Pancreas (tissue), 10 donors: ENCODE measurements at regions not wholly inside any gene's neighbourhood (a gene's known extent, or its start where the extent isn't known, plus 50 kb on each side); places are given as distances from the start of the nearest gene placed in this dataset.

ENCODE experiments used
- ATAC-seq, 4 donors: fragments of 200-7000 bp; cut with Tn5 transposase; one replicate each; pipeline versions ENCODE4 v1.8.0 to v1.9.1; 2020; ENCODE audit warnings: mild to moderate bottlenecking in 4 of 4, moderate library complexity in 4 of 4
- DNase-seq, 6 donors: peaks; one replicate each; pipeline ENCODE4 v3.0.0-alpha.2; 2020
- FAIRE-seq: peaks from 2 replicates; lab custom pipeline; 2012; peaks lifted over from hg19 to GRCh38; lab: Jason Lieb, UNC
- H3K27ac ChIP-seq, 4 donors: fragments of 200-600 bp; sonication (generic); 1 replicate in 3 of 4; 2 replicates in 1 of 4; pipeline versions ENCODE4 v1.5.0 to v1.8.0; 2020
- H3K27me3 ChIP-seq, 4 donors: fragments of 200-600 bp; one replicate each; pipeline ENCODE4 v1.8.0; 2021
- H3K36me3 ChIP-seq, 3 donors: fragments of 200-600 bp; sonication (generic) in 1 of 3; one replicate each; pipeline versions ENCODE4 v1.5.0 to v1.8.0; 2020 to 2021
- H3K4me1 ChIP-seq, 3 donors: fragments of 200-600 bp; one replicate each; pipeline ENCODE4 v1.8.0; 2021
- H3K4me3 ChIP-seq, 4 donors: fragments of 200-600 bp; sonication (generic) in 2 of 4; one replicate each; pipeline versions ENCODE4 v1.5.0 to v1.8.0; 2020 to 2021
- H3K9me3 ChIP-seq, 4 donors: fragments of 200-600 bp; one replicate each; pipeline ENCODE4 v1.8.0; 2021
- CTCF ChIP-seq, 4 donors: fragments of 200-600 bp; sonication (generic) in 3 of 4; IDR thresholded peaks; one replicate each; pipeline versions ENCODE4 v1.5.0 to v1.8.0; 2021; ENCODE audit warnings: antibody characterized with exemption in 4 of 4
- whole genome bisulfite sequencing, 2 donors: extraction: QIAGEN DNeasy Blood & Tissue Kit; methylation state at CpG; one replicate each; pipeline ENCODE4 v1.1.7; 2013; 5-methylcytosine and 5-hydroxymethylcytosine counted together
- intact Hi-C, 3 donors: fragments of 100-400 bp; cut with DNase I; formaldehyde crosslinking; loops; one replicate each; pipeline versions ENCODE4 v1.11.1 to v1.14.2; 2022
- donor health status: healthy with polysubstance abuse.
- donor health status: DM: no; HTN: no; CAD: no; lungs with moderate emphysema.
- donor health status: DM: no; HTN: no; CAD: no.
- donor health status: control.
- donor health status: control.
- donor health status: Bipolar disorder and iron deficiency.
- donor health status: DM: yes; HTN: yes; CAD: no.
- donor health status: DM: no; HTN: no; CAD: no.
- donor health status: DM: no; HTN: no; CAD: no.
- donor health status: DM: yes; HTN: yes; CAD: no.

GRCh38 chr5:74286734-74287695, 353.5 kb downstream of the ENC1 start:
- no peak for FAIRE-seq
- WGBS, 2 donors = 22 to 29% methylated on average over 3 of the region's 3 CpGs
- no peak for TF ChIP-seq CTCF (IDR thresholded peaks at IDR 0.05)
- no peaks in the 10 kb centered on the region for H3K9me3 ChIP-seq
- H3K36me3 ChIP-seq = no peaks in the 10 kb centered on the region
- no peak for ATAC-seq
- intact Hi-C loops = no loop called here
- no peak overlapping the region for H3K4me3 ChIP-seq
- H3K4me1 ChIP-seq = peaks cover 0 to 5% (median 0%) of the 10 kb centered on the region in 3 donors
- no peaks in the 10 kb centered on the region for H3K27me3 ChIP-seq
- H3K27ac ChIP-seq = no peak overlapping the region
- DNase-seq = no peak

GRCh38 chr5:74285675-74286280, 354.8 kb downstream of the ENC1 start:
- Histone ChIP-seq H3K4me3 (no peak overlapping the region), H3K27me3 (no peaks in the 10 kb centered on the region), H3K4me1 (peaks cover 0 to 5% (median 0%) of the 10 kb centered on the region in 3 donors), H3K36me3 (no peaks in the 10 kb centered on the region), H3K9me3 (no peaks in the 10 kb centered on the region), H3K27ac (no peak overlapping the region)
- DNase-seq = no peak
- intact Hi-C loops = no loop called here
- TF ChIP-seq CTCF (IDR thresholded peaks at IDR 0.05) = no peak
- 82 to 84% methylated on average over 5 of the region's 5 CpGs for WGBS, 2 donors
- no peak for FAIRE-seq
- ATAC-seq = no peak

- TF ChIP-seq CTCF (IDR thresholded peaks at IDR 0.05) = no peak
- Histone ChIP-seq H3K27me3 (no peaks in the 10 kb centered on the region), H3K36me3 (no peaks in the 10 kb centered on the region), H3K27ac (no peak overlapping the region), H3K4me1 (no peaks in the 10 kb centered on the region), H3K9me3 (no peaks in the 10 kb centered on the region), H3K4me3 (no peak overlapping the region)
- DNase-seq (no peak), FAIRE-seq (no peak), ATAC-seq (no peak)
- 73 to 95% methylated on average over 5 of the region's 5 CpGs for WGBS, 2 donors
- intact Hi-C loops = no loop called here
Measured at GRCh38 chr5:74282490-74282889, 358.0 kb downstream of the ENC1 start.

GRCh38 chr5:74281166-74281565, 359.4 kb downstream of the ENC1 start:
- no peaks in the 10 kb centered on the region for H3K27me3 ChIP-seq
- DNase-seq (no peak), ATAC-seq (no peak), FAIRE-seq (no peak)
- H3K36me3 ChIP-seq = no peaks in the 10 kb centered on the region
- H3K4me1 ChIP-seq = no peaks in the 10 kb centered on the region
- H3K27ac ChIP-seq = no peak overlapping the region
- TF ChIP-seq CTCF (IDR thresholded peaks at IDR 0.05) = no peak
- H3K9me3 ChIP-seq = no peaks in the 10 kb centered on the region
- WGBS, 2 donors = 67 to 77% methylated on average over 6 of the region's 6 CpGs
- intact Hi-C loops = no loop called here
- H3K4me3 ChIP-seq = no peak overlapping the region
